8988T (cell line): ENCODE measurements at regions not wholly inside any gene's neighbourhood (a gene's known extent, or its start where the extent isn't known, plus 50 kb on each side); places are given as distances from the start of the nearest gene placed in this dataset.

ENCODE experiments used
- DNase-seq: peaks from one replicate; pipeline ENCODE4 v3.0.0; 2011

DNA sequence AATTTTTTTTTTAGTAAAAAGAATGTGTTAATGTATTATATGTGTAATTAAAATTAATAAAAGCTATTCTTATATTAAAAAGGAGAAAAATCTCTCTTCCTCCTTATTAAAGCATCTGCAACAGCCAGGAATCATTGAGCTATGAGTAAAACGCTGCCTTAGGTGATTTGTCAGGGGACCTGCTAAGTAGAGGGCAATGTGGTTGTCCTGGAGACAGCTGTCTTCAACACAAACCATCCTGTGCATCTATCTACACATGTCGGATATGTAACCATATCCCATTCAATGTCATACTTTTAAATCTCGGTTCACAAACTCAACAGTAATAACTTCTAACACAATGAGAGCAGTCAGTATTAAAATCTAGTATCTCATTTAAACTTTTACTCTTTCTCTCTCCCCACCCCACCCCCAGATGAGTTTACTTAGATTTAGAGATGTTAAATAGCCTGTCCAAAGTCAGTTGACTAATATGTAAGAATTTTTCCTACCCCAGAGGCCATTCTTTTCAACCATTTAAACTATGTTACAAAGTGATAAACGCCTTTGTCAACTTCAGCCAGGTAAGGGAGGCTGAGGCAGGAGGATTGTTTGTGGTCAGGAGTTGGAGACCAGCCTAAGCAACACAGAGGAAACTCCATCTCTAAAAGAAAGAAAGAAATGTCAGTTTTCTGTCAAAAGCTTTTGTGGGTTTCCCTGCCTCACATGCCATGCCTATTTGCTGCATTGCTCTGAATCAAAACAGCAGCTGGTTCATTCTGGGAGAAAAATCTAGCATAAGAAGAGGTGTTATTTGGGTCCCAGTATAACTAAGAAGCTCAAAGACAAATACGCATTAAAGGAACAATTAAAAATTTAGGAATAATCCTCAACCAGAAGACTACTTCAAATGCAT lies 413.7 kb upstream of the CCDC196 start:
- no peak for DNase-seq

DNA sequence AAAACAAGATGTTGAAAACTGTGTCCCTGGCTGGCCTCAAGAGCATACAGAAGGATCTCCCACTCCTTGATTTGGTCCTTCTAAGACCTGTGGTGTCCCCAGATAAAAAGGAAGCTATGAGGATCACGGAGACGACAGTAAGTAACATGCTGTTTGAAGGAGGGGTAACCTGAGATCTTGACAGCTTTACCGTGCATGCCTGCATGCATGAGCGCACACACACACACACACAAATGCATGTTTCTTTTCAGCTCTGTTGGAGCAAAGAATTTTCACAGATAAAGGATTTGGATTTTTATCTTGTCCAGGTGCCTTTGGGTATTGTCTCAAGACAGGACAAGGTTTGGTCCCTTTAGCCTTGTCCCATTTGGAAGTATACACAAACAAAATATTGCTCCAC lies 411.6 kb upstream of the CCDC196 start:
- DNase-seq = no peak

DNA sequence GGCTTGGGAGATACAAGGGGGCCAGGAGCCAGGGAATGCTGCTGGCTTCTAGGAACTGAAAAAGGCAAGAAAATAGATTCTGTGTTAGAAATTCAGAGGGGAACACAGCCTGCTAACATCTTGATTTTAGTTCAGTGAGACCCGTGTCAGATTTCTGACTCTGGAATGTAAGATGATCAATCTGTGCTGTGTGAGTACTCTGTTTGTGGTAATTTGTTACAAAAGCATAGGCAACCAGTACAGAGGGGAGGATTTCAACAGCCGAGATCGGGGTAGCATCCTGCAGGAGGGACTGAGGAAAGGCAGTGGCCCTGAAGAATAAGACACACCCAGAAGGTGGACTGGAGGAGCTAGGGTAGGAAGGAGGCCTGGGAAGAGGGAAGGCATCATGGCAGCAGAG lies 410.0 kb upstream of the CCDC196 start:
- no peak for DNase-seq

DNA sequence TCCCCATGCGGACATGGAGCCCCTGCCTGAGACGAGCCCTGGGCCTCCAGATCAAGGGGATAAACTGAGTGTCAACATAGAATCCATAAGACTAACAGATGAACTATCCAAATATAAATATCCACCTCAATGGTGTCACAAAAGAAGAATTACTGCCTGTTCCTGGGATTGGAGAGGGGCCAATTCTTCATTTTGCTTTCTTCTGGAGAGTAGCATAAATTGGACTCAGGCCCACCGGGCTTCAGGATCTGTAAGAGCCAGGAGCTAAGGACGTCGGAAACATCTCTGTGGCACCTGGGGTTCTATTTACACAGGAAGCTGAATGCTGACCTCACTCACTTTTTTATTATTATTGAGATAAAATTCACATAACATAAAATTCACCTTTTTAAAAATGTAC lies 408.2 kb upstream of the CCDC196 start:
- no peak for DNase-seq

DNA sequence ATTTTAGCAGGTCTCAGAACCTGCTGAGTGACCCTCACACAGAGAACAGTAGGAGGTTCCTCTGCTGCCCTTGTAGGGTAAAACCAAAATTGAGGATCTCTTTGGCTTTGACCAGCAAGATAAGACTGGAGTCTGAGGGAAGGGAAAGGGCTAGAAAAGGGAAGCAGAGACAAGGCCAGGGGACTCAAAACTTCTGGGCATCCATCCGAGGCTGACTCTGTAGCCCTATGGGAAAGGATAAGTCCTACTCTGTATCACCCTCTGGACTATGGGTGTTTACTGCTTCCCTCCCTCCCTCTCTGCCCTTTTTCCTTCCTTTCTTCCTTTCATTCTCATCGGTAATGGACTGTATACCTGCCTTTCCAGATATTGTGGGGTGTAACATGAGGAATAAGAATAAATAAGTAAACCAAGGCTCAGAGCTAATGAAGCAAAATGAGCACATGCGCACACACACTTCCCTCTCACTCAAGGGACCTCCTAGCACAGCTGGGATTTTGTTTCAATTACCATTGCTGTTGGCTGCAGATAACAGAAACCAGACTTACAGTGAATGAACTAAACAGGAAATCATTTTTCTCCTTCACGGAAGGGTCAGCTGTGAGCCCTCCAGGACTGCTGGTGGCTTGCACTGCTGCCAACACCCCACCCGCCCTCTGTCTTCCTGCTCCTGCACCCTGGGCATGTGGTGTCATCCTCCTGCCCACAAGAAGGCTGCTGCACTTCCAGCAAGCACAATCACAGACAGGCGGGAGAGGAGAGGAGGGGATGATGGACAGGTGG lies 404.4 kb upstream of the CCDC196 start:
- no peak for DNase-seq

DNA sequence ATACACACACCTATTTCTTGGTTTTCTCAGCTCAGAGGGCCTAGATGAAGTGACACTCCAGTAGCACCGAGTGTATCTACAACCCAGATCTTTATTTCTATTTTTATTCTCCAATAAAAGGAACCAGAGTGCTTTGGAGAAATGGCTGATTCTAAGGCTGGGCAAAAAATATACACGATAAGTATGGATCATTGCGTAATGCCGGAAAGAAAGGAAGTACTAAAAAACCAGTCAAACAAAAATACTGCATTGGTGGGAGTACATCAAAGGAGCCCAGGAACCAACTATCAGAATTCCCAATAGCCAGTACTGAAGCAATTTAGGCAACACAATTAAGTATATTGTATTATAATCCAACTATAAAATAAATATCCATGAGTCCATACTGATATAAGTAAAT lies 400.9 kb upstream of the CCDC196 start:
- DNase-seq = no peak

DNA sequence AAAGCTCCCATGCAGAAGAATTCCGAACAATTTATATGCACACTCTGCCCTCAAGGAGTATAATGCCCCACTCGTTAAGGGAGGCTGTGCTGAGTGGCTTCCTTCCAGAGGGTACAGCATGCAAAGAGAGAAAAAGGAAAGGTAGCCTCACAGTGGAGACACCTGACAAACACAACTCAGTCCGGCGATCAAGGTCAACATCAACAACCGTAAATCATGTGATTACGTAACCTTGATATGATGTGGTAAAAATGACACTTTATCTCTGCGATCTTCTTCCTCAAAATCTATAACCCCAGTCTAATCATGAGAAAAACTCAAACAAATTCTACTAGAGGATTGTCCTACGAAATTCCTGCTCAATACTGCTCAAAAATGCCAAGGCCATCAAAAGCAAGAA lies 400.5 kb upstream of the CCDC196 start:
- DNase-seq = no peak

DNA sequence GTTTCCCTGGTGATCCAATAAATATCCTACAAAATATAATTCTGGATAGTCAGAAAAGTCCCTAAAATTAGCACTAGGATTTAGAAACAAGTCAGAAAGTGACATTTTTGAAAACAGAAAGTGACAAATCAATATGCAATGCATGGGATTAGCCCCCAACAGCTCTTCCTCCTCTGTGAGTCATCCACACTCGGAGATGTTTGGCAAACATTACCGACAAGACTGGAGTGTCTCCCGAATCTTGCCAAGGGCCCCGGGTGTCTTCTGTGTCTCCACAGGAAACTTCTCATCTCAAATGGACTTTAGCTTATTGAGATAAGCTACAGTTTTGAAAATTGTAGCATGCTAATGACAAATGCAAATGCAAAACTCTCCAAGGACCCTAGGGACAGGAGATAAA lies 398.9 kb upstream of the CCDC196 start:
- DNase-seq = no peak

DNA sequence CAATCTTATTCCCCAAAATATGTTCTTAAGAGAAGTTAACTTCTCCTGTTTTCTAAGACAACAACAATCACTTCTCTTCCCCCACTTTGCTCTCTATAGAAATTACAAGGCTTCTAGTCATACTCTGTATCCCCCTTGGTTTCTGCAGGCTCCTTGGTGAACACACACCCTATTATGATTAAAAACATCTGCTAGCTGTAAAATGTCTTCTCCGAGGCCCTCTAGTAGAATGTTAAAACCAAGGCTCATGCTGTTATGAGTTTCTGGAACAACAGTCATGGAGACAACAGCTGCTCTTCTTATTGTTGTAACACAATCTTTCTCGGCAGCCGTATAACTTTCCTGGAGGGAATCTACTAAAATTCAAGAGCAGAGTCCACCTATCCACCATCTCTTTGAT lies 397.5 kb upstream of the CCDC196 start:
- DNase-seq = no peak

DNA sequence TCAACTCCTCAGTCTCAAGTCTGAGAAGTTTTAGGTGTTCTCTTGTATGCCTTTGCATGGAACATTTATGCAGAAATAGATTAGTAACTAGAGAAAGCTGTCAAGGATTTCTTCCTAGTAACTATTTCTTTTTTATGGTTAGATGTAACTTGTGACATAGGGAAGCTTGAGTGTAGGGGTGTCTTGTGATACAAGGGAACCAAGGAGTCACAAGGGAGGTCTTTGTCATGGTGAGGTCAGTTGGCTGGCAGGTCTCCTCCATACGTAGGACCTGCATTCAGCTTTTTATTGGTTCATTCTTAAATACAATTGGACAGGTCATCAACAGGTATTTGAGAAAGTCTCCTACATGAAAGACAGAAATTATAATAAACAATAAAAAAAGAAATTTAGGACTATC lies 394.0 kb upstream of the CCDC196 start:
- no peak for DNase-seq

DNA sequence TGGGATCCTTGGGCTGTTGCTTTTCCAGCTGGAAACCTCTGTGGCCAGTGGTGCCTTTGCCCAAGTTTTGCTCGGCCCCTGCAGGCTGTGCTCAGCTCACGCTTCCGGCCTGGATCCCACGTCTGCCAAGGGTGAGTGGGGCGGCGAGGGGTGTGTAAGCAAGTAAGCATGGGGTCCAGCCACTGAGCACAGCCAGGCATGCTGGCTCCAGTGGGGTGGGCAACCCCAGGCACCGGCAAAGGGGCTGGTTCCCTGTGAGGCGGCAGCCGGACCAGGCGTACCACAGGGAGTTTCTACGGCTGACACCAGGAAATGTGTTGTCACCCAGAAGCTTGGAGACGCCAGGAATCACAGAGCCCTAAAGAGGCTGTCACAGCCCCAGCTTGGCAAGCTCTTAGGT lies 393.4 kb upstream of the CCDC196 start:
- no peak for DNase-seq

DNA sequence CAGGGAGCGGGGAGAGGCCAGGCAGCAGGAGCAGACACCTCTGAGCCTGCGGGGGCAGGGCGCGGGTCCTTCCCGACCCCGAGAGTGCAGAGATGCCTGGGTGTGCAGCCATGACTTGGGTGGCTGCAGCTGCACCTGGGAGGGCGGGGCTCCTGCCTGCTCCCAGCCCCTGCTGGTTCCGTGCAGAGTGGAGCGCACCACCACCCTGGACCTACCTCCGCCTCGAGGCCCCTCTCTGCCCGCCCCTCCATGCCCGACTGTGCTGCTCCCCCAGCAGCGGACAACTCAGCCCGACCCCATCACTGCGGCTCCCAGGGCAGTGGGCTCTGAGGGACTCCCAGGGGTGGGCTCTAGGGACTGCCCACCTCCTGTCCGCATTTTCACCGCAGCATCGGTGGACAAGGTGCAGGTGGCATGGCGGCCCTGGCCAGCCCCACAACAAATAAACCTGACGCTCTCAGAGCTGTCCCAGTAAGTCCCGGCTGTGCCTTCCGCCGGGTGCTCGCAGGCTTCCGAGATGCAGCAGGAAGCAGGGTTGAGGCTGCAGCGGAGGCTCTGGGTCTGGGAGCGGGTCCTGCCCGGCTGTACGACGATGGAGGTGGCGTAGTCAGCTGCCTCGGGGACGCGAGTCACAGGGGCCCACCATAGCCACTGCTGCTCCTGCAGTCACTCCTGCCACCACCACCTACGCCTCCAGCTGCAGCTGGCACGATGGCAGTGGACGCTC lies 392.0 kb upstream of the CCDC196 start:
- DNase-seq = no peak

DNA sequence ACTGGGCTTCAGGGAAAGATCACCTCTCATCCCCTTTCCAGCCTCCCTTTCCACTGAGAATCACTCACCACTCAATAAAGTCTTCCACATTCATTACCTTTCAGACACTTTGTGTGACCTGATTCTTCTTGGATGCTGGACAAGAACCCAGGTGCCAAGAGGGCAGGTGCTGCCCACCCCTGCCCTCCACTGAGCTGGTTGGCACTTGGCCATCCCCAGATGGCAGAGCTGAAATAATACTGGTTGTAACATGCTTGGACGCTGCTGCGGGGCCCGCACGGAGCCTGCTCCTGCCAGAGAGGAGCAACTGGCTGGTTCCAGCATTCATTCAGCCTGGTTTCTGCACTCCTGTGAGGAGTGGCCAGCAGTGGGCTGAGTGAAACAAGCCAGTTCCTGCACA lies 386.7 kb upstream of the CCDC196 start:
- DNase-seq = no peak

DNA sequence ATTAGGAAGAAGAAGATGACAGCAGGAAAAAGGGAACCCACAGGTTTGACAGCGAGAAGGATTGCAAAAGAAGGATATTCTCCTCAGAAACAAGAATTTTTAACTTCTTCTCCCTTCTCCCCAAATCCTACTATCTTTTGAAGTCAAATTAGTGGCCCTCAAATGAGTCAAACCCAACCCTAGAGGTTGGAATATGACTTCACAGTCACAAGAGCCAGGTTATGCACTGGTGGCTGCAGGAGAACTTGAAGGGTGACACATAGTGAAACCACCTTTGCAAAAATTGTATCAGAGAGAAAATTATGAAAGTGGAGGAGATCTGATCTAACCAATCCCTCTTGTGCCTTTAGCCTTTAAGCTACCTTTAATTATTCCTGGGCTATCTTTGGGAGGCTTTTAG lies 386.2 kb upstream of the CCDC196 start:
- DNase-seq = no peak

DNA sequence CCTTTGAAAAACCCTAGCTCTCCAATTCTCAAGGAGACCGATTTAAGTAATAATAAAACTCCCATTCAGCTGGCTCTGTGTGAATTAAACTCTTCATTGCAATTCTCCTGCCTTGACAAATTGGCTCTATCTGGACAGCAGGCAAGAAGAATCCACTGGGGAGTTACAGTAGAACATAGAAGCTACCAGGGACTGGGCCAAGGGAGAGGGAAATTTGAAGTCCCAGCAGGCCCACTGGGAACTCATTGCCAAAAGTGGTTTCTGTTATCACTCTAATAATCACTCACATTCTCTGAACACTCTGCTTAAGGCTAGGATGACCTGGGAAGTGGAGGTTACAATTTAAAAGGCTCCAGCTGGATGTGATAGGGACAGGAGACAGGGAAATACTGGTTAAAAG lies 384.5 kb upstream of the CCDC196 start:
- no peak for DNase-seq

DNA sequence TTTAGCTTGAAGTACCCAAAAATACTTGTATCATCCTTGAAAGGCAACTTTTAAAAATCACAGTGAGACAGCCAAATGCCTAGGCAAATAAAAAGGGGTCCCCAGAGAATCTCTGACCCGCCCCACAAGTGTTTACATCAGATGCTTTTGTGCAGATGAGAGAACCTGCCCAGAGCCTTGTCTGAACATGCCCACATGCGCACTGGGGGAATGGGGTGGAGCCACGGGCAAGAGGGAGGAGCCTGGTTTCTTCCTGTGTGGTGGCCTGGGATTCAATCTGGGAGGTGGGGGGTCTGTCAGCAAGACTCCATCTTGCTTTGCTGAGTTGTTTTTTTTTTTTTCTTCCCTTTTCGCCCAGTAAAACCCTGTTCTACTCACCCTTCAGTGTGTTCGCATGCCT lies 381.7 kb upstream of the CCDC196 start:
- no peak for DNase-seq

DNA sequence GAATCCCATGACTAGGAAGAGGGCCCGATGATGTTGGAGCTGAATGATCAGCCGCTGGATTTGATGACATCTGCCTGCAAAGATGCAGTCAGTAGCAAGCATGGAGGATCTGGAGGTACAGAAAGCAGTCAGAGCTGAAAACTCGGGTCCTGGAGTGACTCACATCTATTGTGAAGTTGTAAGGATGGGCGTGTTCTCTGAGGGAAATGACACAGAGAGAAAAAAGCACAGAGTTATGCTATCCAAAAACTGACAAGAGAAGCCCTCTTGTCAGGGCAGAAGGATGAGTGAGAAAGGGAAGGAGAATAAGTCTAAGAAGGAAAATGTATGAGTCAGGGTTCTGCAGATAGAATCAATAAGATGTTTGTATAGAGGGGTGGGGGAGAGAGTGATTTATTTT lies 380.4 kb upstream of the CCDC196 start:
- DNase-seq = no peak

DNA sequence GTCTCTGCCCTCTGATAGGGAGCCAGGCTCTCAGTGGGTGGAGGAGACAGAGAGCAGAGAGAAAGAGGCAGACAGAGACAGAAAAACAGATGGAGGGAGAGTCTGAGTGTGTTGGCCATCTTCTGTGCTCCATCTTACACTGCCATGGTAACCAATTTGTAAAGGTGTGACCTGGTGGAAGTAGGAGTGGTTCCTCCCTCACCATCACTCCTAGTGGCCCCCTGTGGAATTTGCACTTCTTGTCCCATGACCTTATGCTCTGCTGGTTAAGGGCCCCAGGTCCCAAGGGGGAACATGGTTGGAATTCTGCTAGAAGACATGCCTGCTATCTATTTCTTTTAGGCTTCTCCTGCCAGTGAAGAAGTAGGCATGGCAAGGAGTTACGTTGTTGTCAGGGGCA lies 376.7 kb upstream of the CCDC196 start:
- no peak for DNase-seq

DNA sequence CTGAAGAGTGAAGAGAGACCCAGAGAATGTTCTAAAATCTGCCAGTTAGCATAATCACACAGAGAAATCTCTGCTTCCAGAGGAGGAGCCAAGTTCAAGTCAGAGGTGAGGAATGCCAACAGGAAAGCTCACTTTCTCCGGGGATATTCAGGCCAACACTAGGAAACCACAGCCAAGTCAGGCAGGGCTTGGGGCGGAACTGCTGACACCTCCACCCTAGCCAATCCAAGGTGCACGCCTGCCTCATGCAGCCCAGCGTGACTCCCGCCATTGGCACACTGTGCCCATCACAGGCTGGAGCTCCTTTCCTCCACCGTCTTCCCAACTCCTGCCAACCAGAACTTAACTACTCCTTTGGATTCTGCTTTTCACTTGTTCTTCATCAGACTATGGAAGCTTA lies 374.3 kb upstream of the CCDC196 start:
- DNase-seq = no peak

DNA sequence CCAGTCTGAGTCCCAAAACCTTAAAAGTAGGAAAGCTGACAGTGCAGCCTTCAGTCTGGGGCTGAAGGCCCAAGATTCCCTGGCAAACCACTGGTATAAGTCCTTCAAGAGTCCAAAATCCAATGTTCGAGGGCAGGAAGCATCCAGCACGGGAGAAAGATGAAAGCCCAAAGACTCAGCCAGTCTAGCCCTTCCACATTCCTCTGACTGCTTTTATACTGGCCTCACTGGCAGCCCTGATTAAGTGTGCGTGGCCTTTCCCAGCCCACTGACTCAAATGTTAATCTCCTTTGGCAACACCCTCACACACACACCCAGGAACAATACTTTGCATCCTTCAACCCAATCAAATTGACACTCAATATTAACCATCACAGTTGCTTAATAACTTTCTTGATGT lies 372.1 kb upstream of the CCDC196 start:
- no peak for DNase-seq

DNA sequence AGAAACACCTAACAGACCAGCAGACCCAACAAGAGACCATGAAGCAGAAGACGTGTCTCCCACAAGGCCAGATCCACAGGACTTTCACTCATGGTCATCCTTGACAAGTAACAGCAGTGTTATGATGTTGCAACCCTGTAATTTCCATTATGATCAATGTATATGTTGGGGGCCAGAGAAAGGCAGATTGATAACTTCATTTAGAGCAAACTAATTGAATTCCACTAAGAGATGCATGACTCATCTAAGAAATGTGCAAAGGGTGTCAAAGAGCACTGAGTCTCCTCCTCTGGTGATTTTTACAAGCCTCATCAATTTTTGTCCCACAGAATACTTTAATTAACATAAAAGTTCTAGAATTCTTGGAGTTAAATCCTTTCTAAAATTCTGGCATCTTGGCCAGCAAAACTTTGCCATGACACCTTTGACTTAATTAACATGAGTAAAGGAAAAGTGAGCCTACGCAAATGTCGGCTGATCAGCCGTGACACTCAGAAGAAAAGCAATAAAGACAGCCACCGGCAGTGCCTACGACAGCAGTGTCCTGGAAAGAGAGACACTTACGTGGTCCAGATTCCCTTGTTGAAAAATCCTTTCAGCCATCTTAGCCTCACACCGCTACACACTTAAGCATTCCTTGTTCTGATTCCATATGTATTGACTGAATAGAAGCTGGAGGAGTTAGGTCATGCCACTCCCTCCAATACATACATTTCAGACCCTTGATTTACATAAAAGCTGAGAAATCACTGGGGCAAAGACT lies 370.2 kb upstream of the CCDC196 start:
- DNase-seq = no peak

DNA sequence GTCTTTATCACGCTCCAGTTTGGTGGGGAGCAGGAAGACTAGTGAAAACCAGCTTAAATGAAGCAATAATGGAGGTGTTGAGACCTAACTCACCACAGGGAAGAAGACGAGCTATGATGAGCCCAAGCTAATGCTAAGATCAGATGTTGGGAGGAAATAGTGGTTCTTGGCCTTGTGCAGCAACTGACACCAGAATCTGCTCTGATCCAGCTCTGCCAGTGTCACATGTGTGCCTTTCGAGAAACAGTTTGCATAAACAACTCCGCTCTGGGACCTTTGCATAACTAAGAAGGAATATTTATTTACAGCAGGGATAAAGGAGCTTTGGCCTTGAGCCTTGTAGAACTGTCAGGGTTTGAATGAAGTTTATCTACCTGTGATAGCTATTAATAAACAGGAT lies 369.4 kb upstream of the CCDC196 start:
- DNase-seq = no peak

DNA sequence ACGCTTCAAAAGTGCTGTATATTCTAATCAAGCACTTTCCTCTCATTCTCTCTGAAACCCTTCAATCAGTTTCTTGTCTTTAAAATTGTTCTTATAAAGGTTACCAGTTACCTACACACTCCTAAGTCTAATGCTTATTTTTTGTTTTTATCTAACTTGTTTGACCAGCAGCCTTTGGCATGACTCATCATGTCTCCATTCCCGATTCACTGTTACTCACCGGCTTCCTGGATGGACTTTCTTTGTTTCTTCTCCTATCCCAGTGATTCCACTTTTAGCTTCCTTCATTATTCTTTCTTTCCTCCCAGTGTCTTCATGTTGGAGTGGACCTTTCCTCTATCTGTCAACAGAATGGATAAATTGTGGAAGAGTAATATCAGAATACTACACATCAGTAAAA lies 368.6 kb upstream of the CCDC196 start:
- DNase-seq = no peak
